Fibroblast of lung (primary cell): ENCODE measurements at regions not wholly inside any gene's neighbourhood (a gene's known extent, or its start where the extent isn't known, plus 50 kb on each side); places are given as distances from the start of the nearest gene placed in this dataset.

Source experiments
- CTCF ChIP-seq, 2 donors: IDR thresholded peaks in 1 of 2; conservative IDR thresholded peaks in 1 of 2; 1 replicate in 1 of 2; 2 replicates in 1 of 2; pipeline ENCODE4 v1.5.1; 2011 to 2012; ENCODE audit warnings: low read length in 2 of 2, control low read depth in 1 of 2, inconsistent platforms in 1 of 2, low read depth in 1 of 2, mild to moderate bottlenecking in 1 of 2
- EZH2 ChIP-seq: IDR thresholded peaks from 2 replicates; pipeline ENCODE4 v1.5.1; 2012; ENCODE audit warnings: low read length, control low read depth, mild to moderate bottlenecking; ENCODE audit errors: missing control alignments

GRCh38 chr1:181390410-181391077 is 92.8 kb upstream of the CACNA1E start:
- TF ChIP-seq CTCF (conservative IDR thresholded peaks at IDR 0.05 in 1 of 2, IDR thresholded peaks at IDR 0.05 in 1 of 2; ENCODE audit: low read depth in 1 of 2, low read length in 2 of 2), result no peak
- TF ChIP-seq EZH2, result no peak
